ENCODE measurements at regions not wholly inside any gene's neighbourhood (a gene's known extent, or its start where the extent isn't known, plus 50 kb on each side); places are given as distances from the start of the nearest gene placed in this dataset.

GRCh38 chr9:105091004-105091640, 153.3 kb upstream of the SLC44A1 start:
- CTCF ChIA-PET: no interaction called here
- WGBS (ENCODE audit: low lambda C conversion rate): 70% methylated on average over 4 of the region's 4 CpGs
- H3K36me3 ChIP-seq (replicated peaks in 1 of 2; ENCODE audit: control insufficient read depth in 1 of 2, insufficient read depth in 2 of 2, low read length in 1 of 2): no peaks in the 10 kb centered on the region

GRCh38 chr9:105093685-105094084, 150.8 kb upstream of the SLC44A1 start:
- no CpG with 5 or more reads among the region's 1 CpG for WGBS (ENCODE audit: low lambda C conversion rate)
- Histone ChIP-seq H3K9me3 (no peaks in the 10 kb centered on the region), H3K4me2 (no peak overlapping the region), H3K9ac (no peak overlapping the region), H3K4me3 (ENCODE audit: low read depth in 2 of 2, low read length in 1 of 2) (no peak overlapping the region), H3K79me2 (ENCODE audit: insufficient read depth) (no peaks in the 10 kb centered on the region), H3K4me1 (ENCODE audit: control insufficient read depth in 1 of 2, insufficient read depth in 2 of 2, low read depth in 1 of 2, low read length in 1 of 2) (no peaks in the 10 kb centered on the region), H3K27ac (ENCODE audit: low read depth in 2 of 2, low read length in 1 of 2) (no peak overlapping the region), H3K36me3 (replicated peaks in 1 of 2; ENCODE audit: control insufficient read depth in 1 of 2, insufficient read depth in 2 of 2, low read length in 1 of 2) (no peaks in the 10 kb centered on the region), H3K27me3 (ENCODE audit: insufficient read depth) (no peaks in the 10 kb centered on the region), H3K9me2 (no peaks in the 10 kb centered on the region), H4K20me1 (ENCODE audit: insufficient read depth) (no peaks in the 10 kb centered on the region), H3F3A (replicated peaks; ENCODE audit: insufficient read depth) (no peaks in the 10 kb centered on the region), H2AFZ (ENCODE audit: low read depth) (no peak overlapping the region)
- ChIA-PET POLR2A (no interaction called here), CTCF (interaction anchor here (0.7 to 1.1 kb wide), 2 partner anchors 189 to 229 kb away, joined by 3 read pairs; no protein-coding TSS in a partner anchor)
- no peak for DNase-seq
- TF ChIP-seq ZBTB33 (IDR thresholded peaks at IDR 0.05; ENCODE audit: borderline replicate concordance, low read depth) (no peak), USF1 (IDR thresholded peaks at IDR 0.05; ENCODE audit: borderline replicate concordance, low read depth) (no peak), RXRA (IDR thresholded peaks at IDR 0.05; ENCODE audit: borderline replicate concordance, low read depth) (no peak), CTCF (IDR thresholded peaks at IDR 0.05) (no peak), PBX3 (IDR thresholded peaks at IDR 0.05) (no peak), ELF1 (IDR thresholded peaks at IDR 0.05) (no peak)

More at GRCh38 chr9:105091004-105091640, 153.3 kb upstream of the SLC44A1 start:
- Histone ChIP-seq H3K27me3 (ENCODE audit: insufficient read depth) (no peaks in the 10 kb centered on the region), H3K27ac (ENCODE audit: low read depth in 2 of 2, low read length in 1 of 2) (no peak overlapping the region), H3K4me1 (ENCODE audit: control insufficient read depth in 1 of 2, insufficient read depth in 2 of 2, low read depth in 1 of 2, low read length in 1 of 2) (no peaks in the 10 kb centered on the region), H3K4me3 (ENCODE audit: low read depth in 2 of 2, low read length in 1 of 2) (no peak overlapping the region), H3K4me2 (no peak overlapping the region), H3K9me3 (no peaks in the 10 kb centered on the region), H4K20me1 (ENCODE audit: insufficient read depth) (no peaks in the 10 kb centered on the region), H2AFZ (ENCODE audit: low read depth) (no peak overlapping the region), H3F3A (replicated peaks; ENCODE audit: insufficient read depth) (no peaks in the 10 kb centered on the region), H3K9me2 (no peaks in the 10 kb centered on the region), H3K79me2 (ENCODE audit: insufficient read depth) (no peaks in the 10 kb centered on the region), H3K9ac (no peak overlapping the region)
- POLR2A ChIA-PET: no interaction called here
- TF ChIP-seq POLR2AphosphoS5 (IDR thresholded peaks at IDR 0.05; ENCODE audit: low read depth, low read length): no peak
- TF ChIP-seq ELF1 (IDR thresholded peaks at IDR 0.05): no peak
- no peak for TF ChIP-seq GATA2 (CRISPR knock-in tag; IDR thresholded peaks at IDR 0.05)
- no peak for TF ChIP-seq CHD2 (IDR thresholded peaks at IDR 0.05; ENCODE audit: low read length, partially characterized antibody)
- TF ChIP-seq RFX5 (IDR thresholded peaks at IDR 0.05; ENCODE audit: low read length): no peak
- TF ChIP-seq ZBTB33 (IDR thresholded peaks at IDR 0.05; ENCODE audit: borderline replicate concordance, low read depth): no peak
- TF ChIP-seq YY1 (IDR thresholded peaks at IDR 0.05; ENCODE audit: low read depth): no peak
- no peak for TF ChIP-seq CTCF (IDR thresholded peaks at IDR 0.05)
- DNase-seq: no peak
